Natural killer cell (primary cell): ENCODE measurements at regions not wholly inside any gene's neighbourhood (a gene's known extent, or its start where the extent isn't known, plus 50 kb on each side); places are given as distances from the start of the nearest gene placed in this dataset.
A peak's percentile ranks its signal among the peaks of the same experiment; 100 is the strongest.
"Not testable (repeated sequence)": the region's sequence is repeated elsewhere in the genome, so short reads cannot be mapped to it uniquely, and the experiment has no call there.

Experiments
- ATAC-seq, 3 donors: fragments of 150-1000 bp in 2 of 3; fragments of 200-7000 bp in 1 of 3; cut with Tn5 transposase; 1 replicate in 1 of 3; 2 replicates in 2 of 3; pipeline ENCODE4 v1.10.0; 2021; ENCODE audit warnings: mild to moderate bottlenecking in 2 of 3, moderate library complexity in 2 of 3
- DNase-seq, 2 donors: peaks; one replicate each; pipeline versions ENCODE4 v3.0.0 to v3.0.0-alpha.2; 2013 to 2021; ENCODE audit warnings: mixed read lengths in 1 of 2
- H3K27ac ChIP-seq: one replicate; pipeline ENCODE4 v1.5.1; 2013; ENCODE audit warnings: mild to moderate bottlenecking, low read length
- H3K27me3 ChIP-seq: one replicate; pipeline ENCODE4 v1.6.1; 2013; ENCODE audit warnings: low read length; ENCODE audit not compliant: control insufficient read depth, insufficient read depth
- H3K36me3 ChIP-seq: one replicate; pipeline ENCODE4 v1.6.1; 2013; ENCODE audit warnings: low read length; ENCODE audit not compliant: control insufficient read depth, insufficient read depth
- H3K4me1 ChIP-seq: one replicate; pipeline ENCODE4 v1.6.1; 2013; ENCODE audit warnings: low read length; ENCODE audit not compliant: control insufficient read depth, insufficient read depth
- H3K4me3 ChIP-seq: one replicate; pipeline ENCODE4 v1.5.1; 2013; ENCODE audit warnings: low read length
- H3K9me3 ChIP-seq: one replicate; pipeline ENCODE4 v1.6.1; 2013; ENCODE audit warnings: low read length; ENCODE audit not compliant: control insufficient read depth, insufficient read depth
- H3K27ac Mint-ChIP-seq, 2 donors: one replicate each; pipeline ENCODE4 v1.8.0; 2022; ENCODE audit warnings: mild to moderate bottlenecking in 2 of 2, mixed read lengths in 2 of 2, moderate library complexity in 1 of 2
- H3K27me3 Mint-ChIP-seq, 2 donors: one replicate each; pipeline ENCODE4 v1.8.0; 2022; ENCODE audit warnings: low read depth in 2 of 2, mixed read lengths in 2 of 2
- H3K36me3 Mint-ChIP-seq: one replicate; pipeline ENCODE4 v1.8.0; 2022; ENCODE audit warnings: mixed read lengths
- H3K4me1 Mint-ChIP-seq, 2 donors: one replicate each; pipeline ENCODE4 v1.8.0; 2022; ENCODE audit warnings: mixed read lengths in 2 of 2
- H3K4me3 Mint-ChIP-seq: one replicate; pipeline ENCODE4 v1.8.0; 2022; ENCODE audit warnings: mild to moderate bottlenecking, moderate library complexity, mixed read lengths
- H3K9me3 Mint-ChIP-seq, 2 donors: one replicate each; pipeline ENCODE4 v1.8.0; 2022; ENCODE audit warnings: mixed read lengths in 2 of 2
- CTCF ChIP-seq: fragments of 200-600 bp; IDR thresholded peaks from one replicate; pipeline ENCODE4 v1.8.0; 2022; ENCODE audit warnings: antibody characterized with exemption
- WGBS: methylation state at CpG from one replicate; pipeline ENCODE4 v1.1.7; 2013; ENCODE audit warnings: missing lambda C conversion rate; ENCODE audit not compliant: insufficient coverage; 5-methylcytosine and 5-hydroxymethylcytosine counted together
- intact Hi-C: fragments of 100-400 bp; cut with micrococcal nuclease; formaldehyde crosslinking; loops from one replicate; pipeline ENCODE4 v1.14.2; 2022

DNA sequence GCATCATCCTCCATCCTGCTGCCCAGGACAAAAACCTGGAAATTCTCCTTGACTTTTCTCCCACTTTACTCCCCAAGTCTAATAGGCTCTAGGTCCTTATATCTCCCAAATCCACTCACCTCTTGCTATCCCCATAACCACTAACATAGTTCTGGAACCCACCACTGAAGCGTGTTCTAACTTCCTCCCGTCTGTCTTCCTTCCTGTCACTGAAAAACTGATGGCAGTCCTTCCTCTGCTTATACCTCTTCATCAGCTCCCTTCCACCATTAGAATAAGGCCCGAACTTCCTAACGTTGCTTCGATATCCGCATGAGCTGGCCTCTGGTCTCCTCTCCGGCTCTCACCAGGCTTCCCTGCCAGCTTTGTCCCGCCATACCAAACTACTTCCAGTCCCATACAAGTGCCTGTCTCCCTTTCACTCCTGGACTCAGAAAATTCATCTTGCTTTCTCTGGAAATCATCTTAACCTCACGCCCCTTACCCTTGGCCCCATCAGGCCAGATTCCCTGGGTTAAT is 63.0 kb upstream of the BCL2L14 start:
- ATAC-seq (no peak), DNase-seq (peak in 1 of 2 donors; percentile 48)
- peak overlapping the region; percentile 21 to 27 for H3K27ac Mint-ChIP-seq
- intact Hi-C loops: no loop called here
- peaks cover 3% of the 10 kb centered on the region for H3K27me3 ChIP-seq
- no peaks in the 10 kb centered on the region for H3K36me3 ChIP-seq
- no peaks in the 10 kb centered on the region for H3K9me3 Mint-ChIP-seq
- H3K4me3 ChIP-seq: no peak overlapping the region
- no peak overlapping the region for H3K27ac ChIP-seq
- WGBS: 67% methylated on average over 9 of the region's 9 CpGs
- TF ChIP-seq CTCF: no peak
- H3K4me1 Mint-ChIP-seq: peaks cover 36 to 58% of the 10 kb centered on the region in 2 donors
- H3K4me1 ChIP-seq: peaks cover 49% of the 10 kb centered on the region
- H3K9me3 ChIP-seq: no peaks in the 10 kb centered on the region
- no peaks in the 10 kb centered on the region for H3K36me3 Mint-ChIP-seq
- H3K4me3 Mint-ChIP-seq: peak overlapping the region; percentile 2
- peaks cover 60 to 79% of the 10 kb centered on the region in 2 donors for H3K27me3 Mint-ChIP-seq

- H3K27me3 Mint-ChIP-seq: peaks cover 59 to 81% of the 10 kb centered on the region in 2 donors
- Histone ChIP-seq H3K27me3 (peaks cover 3% of the 10 kb centered on the region), H3K27ac (no peak overlapping the region), H3K4me1 (peaks cover 49% of the 10 kb centered on the region), H3K36me3 (no peaks in the 10 kb centered on the region), H3K9me3 (no peaks in the 10 kb centered on the region), H3K4me3 (no peak overlapping the region)
- DNase-seq (peak in 1 of 2 donors; percentile 69), ATAC-seq (no peak)
- H3K4me3 Mint-ChIP-seq: peak overlapping the region; percentile 26
- intact Hi-C loops: no loop called here
- H3K4me1 Mint-ChIP-seq: peaks cover 36 to 58% of the 10 kb centered on the region in 2 donors
- TF ChIP-seq CTCF: peak; percentile 45
- no peaks in the 10 kb centered on the region for H3K9me3 Mint-ChIP-seq
- H3K27ac Mint-ChIP-seq: peak overlapping the region; percentile 21 to 27
- WGBS: 66% methylated on average over 8 of the region's 8 CpGs
- H3K36me3 Mint-ChIP-seq: no peaks in the 10 kb centered on the region
Measured at GRCh38 chr12:12008232-12008850, 62.4 kb upstream of the BCL2L14 start.

DNA sequence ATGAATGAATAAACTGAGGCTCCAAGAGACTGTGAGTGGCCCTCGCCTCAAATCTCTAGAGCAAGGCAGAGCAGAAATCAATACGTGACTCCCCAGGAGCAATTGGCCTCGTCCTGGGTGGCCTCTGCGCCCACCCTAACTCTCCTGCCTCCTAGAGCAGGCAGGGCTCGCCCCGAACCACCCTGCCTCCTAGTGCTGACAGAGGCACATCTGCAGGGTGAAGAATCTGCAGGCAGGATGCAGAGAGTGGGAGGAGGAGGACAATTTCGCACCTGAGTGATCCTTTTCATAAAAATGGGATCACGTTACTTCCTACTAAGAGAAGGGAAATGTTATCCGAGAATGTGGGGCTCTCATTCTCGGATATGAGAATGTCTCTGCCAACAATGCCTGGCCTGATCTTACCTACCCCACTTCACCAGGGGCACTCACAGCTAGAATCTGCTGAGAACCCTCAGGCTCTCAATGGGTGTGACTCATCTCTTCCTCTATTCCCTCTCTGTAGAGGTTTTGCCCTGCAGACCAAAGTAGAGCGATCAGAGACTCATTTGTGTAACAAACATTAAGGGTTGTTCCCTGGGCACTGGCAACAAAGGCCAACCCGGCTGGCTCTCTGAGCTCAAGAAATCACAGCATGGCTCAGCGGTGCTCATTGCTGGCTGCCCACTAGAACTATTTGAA is 61.7 kb upstream of the BCL2L14 start:
- Mint-ChIP-seq H3K27me3 (peaks cover 59 to 81% of the 10 kb centered on the region in 2 donors), H3K4me1 (peaks cover 36 to 58% of the 10 kb centered on the region in 2 donors), H3K4me3 (no peak overlapping the region), H3K9me3 (no peaks in the 10 kb centered on the region), H3K36me3 (no peaks in the 10 kb centered on the region), H3K27ac (peak overlapping the region in 1 of 2 donors; percentile 82)
- ATAC-seq (peak; percentile 28 to 44 (median 34)), DNase-seq (peak in 1 of 2 donors; percentile 71)
- Histone ChIP-seq H3K27me3 (peaks cover 3% of the 10 kb centered on the region), H3K36me3 (no peaks in the 10 kb centered on the region), H3K27ac (peak overlapping the region; percentile 65), H3K4me1 (peaks cover 49% of the 10 kb centered on the region), H3K9me3 (no peaks in the 10 kb centered on the region), H3K4me3 (no peak overlapping the region)
- WGBS: 59% methylated on average over 13 of the region's 13 CpGs
- intact Hi-C loops: no loop called here
- TF ChIP-seq CTCF: no peak

GRCh38 chr12:12009749-12010276 is 60.9 kb upstream of the BCL2L14 start:
- not testable (repeated sequence) for H3K36me3 ChIP-seq, H3K36me3 Mint-ChIP-seq, DNase-seq, H3K9me3 Mint-ChIP-seq, H3K27me3 ChIP-seq, H3K9me3 ChIP-seq, ATAC-seq
- 36% methylated on average over 6 of the region's 6 CpGs for WGBS
- intact Hi-C loops: loop anchor here (1.0 to 2.0 kb wide), 2 partner anchors 29 to 359 kb away; no protein-coding TSS in a partner anchor
- H3K27ac ChIP-seq: peak overlapping the region; percentile 65
- peak overlapping the region; percentile 29 for H3K4me3 ChIP-seq
- H3K4me1 ChIP-seq: peaks cover 49% of the 10 kb centered on the region
- peaks cover 58 to 81% of the 10 kb centered on the region in 2 donors for H3K27me3 Mint-ChIP-seq
- peaks cover 36 to 54% of the 10 kb centered on the region in 2 donors for H3K4me1 Mint-ChIP-seq
- H3K27ac Mint-ChIP-seq: peak overlapping the region in 1 of 2 donors; percentile 82
- peak overlapping the region; percentile 88 for H3K4me3 Mint-ChIP-seq
